Upper lobe of left lung (tissue), 4 donors: ENCODE measurements at regions not wholly inside any gene's neighbourhood (a gene's known extent, or its start where the extent isn't known, plus 50 kb on each side); places are given as distances from the start of the nearest gene placed in this dataset.

Experiments
- CTCF ChIP-seq, 6 experiments: fragments of 450-650 bp in 4 of 6; fragments of 200-600 bp in 2 of 6; sonication (generic) in 2 of 6; IDR thresholded peaks; one replicate each; pipeline ENCODE4 v1.5.1; 2016 to 2019; ENCODE audit warnings: antibody characterized with exemption in 6 of 6
- POLR2A ChIP-seq, 4 donors: fragments of 450-650 bp; IDR thresholded peaks; one replicate each; pipeline ENCODE4 v1.5.1; 2016 to 2017; ENCODE audit warnings: antibody characterized with exemption in 4 of 4, mild to moderate bottlenecking in 2 of 4
- POLR2AphosphoS5 ChIP-seq, 2 donors: sonication (generic); formaldehyde crosslinking; IDR thresholded peaks; one replicate each; pipeline ENCODE4 v1.5.1; 2017; ENCODE audit warnings: antibody characterized with exemption in 2 of 2

- no peak for TF ChIP-seq CTCF (IDR thresholded peaks at IDR 0.05)
- TF ChIP-seq POLR2AphosphoS5 (IDR thresholded peaks at IDR 0.05): no peak
- TF ChIP-seq POLR2A (IDR thresholded peaks at IDR 0.05): no peak
Observed at GRCh38 chr3:196139281-196139680, 57.4 kb upstream of the TFRC start.
